ENCODE measurements at regions not wholly inside any gene's neighbourhood (a gene's known extent, or its start where the extent isn't known, plus 50 kb on each side); places are given as distances from the start of the nearest gene placed in this dataset.

DNA sequence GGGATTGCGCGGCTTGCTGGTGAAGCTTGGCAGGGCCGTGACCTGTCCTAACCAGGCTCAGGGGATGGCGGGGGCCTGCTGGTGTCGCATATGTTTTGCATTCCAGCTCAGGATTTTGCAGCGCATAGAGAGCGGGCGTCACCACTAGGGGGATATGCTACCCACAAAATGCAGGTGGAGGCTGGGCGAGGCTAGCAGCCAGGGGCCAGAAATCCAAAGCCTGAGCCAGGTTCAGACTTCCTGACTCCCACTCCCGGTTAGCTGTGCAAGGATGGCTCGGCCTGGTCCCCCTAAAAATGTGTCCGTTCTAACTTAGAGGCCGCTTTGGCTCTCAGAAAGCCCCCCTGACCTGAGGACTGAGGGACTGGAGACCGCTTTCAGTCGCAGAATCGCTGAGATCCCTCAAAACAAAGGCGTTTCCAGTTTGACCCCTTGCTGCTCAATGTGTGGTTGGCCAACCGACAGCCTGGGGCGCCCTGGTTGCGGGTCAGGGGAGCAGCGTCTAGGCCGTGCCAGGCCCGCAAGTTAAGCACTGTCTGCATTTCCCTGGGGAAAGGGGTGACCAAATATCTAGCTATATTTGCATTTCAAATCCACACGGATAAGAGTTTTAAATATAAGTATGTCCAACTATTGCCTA, 361.1 kb upstream of the AMELY start:
- H3K4me3 ChIP-seq (ENCODE audit: low read length): peak overlapping the region; percentile 77
- no peak overlapping the region for H3K4me2 ChIP-seq (ENCODE audit: low read length)

DNA sequence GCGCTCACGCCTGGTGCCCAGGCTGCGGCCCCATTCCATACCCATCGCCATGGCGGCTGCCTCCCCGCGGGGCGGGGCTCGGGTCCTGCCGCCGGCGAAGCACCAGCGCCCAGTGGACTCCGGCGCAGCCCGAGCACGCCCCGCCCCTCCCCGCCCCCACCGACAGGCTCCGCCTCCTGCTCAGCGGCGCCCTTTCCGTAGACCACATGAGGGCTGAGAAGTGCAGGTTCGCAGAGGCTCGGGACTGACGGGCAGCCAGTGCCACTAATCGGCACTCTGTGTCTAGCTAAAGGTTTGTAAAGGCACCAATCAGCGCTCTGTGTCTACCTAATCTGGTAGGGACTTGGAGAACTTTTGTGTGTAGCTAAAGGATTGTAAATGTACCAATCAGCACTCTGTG, 352.2 kb upstream of the AMELY start:
- Histone ChIP-seq H3K36me3 (ENCODE audit: insufficient read depth, low read length) (no peaks in the 10 kb centered on the region), H3F3A (ENCODE audit: insufficient read depth, low read length, poor library complexity, severe bottlenecking) (no peaks in the 10 kb centered on the region), H3K9me2 (ENCODE audit: insufficient read depth, low read length) (no peaks in the 10 kb centered on the region), H3K9ac (ENCODE audit: low read length) (no peak overlapping the region), H3K4me3 (ENCODE audit: low read length) (no peak overlapping the region), H3K9me3 (ENCODE audit: low read length) (no peaks in the 10 kb centered on the region), H3K79me2 (replicated peaks; ENCODE audit: insufficient read depth, low read length) (no peaks in the 10 kb centered on the region), H4K20me1 (ENCODE audit: insufficient read depth) (no peaks in the 10 kb centered on the region), H3K27me3 (ENCODE audit: insufficient read depth, low read depth, low read length) (no peaks in the 10 kb centered on the region), H3K27ac (ENCODE audit: low read length) (no peak overlapping the region), H2AFZ (ENCODE audit: low read depth, low read length) (no peak overlapping the region), H3K4me2 (ENCODE audit: low read length) (no peak overlapping the region)
- TF ChIP-seq MXI1 (conservative IDR thresholded peaks at IDR 0.05; ENCODE audit: poor library complexity, severe bottlenecking) (no peak), EP300 (conservative IDR thresholded peaks at IDR 0.05; ENCODE audit: poor library complexity, severe bottlenecking) (no peak), POLR2AphosphoS5 (IDR thresholded peaks at IDR 0.05) (no peak)
- TF ChIP-seq, protein P1, sequence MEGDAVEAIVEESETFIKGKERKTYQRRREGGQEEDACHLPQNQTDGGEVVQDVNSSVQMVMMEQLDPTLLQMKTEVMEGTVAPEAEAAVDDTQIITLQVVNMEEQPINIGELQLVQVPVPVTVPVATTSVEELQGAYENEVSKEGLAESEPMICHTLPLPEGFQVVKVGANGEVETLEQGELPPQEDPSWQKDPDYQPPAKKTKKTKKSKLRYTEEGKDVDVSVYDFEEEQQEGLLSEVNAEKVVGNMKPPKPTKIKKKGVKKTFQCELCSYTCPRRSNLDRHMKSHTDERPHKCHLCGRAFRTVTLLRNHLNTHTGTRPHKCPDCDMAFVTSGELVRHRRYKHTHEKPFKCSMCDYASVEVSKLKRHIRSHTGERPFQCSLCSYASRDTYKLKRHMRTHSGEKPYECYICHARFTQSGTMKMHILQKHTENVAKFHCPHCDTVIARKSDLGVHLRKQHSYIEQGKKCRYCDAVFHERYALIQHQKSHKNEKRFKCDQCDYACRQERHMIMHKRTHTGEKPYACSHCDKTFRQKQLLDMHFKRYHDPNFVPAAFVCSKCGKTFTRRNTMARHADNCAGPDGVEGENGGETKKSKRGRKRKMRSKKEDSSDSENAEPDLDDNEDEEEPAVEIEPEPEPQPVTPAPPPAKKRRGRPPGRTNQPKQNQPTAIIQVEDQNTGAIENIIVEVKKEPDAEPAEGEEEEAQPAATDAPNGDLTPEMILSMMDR (IDR thresholded peaks at IDR 0.05; ENCODE audit: poor library complexity, severe bottlenecking): no peak
- TF ChIP-seq, protein P2, sequence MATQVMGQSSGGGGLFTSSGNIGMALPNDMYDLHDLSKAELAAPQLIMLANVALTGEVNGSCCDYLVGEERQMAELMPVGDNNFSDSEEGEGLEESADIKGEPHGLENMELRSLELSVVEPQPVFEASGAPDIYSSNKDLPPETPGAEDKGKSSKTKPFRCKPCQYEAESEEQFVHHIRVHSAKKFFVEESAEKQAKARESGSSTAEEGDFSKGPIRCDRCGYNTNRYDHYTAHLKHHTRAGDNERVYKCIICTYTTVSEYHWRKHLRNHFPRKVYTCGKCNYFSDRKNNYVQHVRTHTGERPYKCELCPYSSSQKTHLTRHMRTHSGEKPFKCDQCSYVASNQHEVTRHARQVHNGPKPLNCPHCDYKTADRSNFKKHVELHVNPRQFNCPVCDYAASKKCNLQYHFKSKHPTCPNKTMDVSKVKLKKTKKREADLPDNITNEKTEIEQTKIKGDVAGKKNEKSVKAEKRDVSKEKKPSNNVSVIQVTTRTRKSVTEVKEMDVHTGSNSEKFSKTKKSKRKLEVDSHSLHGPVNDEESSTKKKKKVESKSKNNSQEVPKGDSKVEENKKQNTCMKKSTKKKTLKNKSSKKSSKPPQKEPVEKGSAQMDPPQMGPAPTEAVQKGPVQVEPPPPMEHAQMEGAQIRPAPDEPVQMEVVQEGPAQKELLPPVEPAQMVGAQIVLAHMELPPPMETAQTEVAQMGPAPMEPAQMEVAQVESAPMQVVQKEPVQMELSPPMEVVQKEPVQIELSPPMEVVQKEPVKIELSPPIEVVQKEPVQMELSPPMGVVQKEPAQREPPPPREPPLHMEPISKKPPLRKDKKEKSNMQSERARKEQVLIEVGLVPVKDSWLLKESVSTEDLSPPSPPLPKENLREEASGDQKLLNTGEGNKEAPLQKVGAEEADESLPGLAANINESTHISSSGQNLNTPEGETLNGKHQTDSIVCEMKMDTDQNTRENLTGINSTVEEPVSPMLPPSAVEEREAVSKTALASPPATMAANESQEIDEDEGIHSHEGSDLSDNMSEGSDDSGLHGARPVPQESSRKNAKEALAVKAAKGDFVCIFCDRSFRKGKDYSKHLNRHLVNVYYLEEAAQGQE (IDR thresholded peaks at IDR 0.05; ENCODE audit: borderline replicate concordance): no peak

More for the DNA sequence above, 361.1 kb upstream of the AMELY start:
- no peaks in the 10 kb centered on the region for H3K27me3 ChIP-seq (ENCODE audit: insufficient read depth, low read depth, low read length)
- no peaks in the 10 kb centered on the region for H3F3A ChIP-seq (ENCODE audit: insufficient read depth, low read length, poor library complexity, severe bottlenecking)
- H3K36me3 ChIP-seq (ENCODE audit: insufficient read depth, low read length): no peaks in the 10 kb centered on the region
- H3K27ac ChIP-seq (ENCODE audit: low read length): no peak overlapping the region
- H3K9ac ChIP-seq (ENCODE audit: low read length): no peak overlapping the region
- H3K9me3 ChIP-seq (ENCODE audit: low read length): no peaks in the 10 kb centered on the region
- no peaks in the 10 kb centered on the region for H4K20me1 ChIP-seq (ENCODE audit: insufficient read depth)
- TF ChIP-seq, protein P2 (IDR thresholded peaks at IDR 0.05; ENCODE audit: borderline replicate concordance): no peak
- TF ChIP-seq, protein P1 (IDR thresholded peaks at IDR 0.05; ENCODE audit: poor library complexity, severe bottlenecking): peak; percentile 59
- peak; percentile 14 for TF ChIP-seq SMC3 (conservative IDR thresholded peaks at IDR 0.05; ENCODE audit: poor library complexity)
- no peak overlapping the region for H2AFZ ChIP-seq (ENCODE audit: low read depth, low read length)
- H3K79me2 ChIP-seq (replicated peaks; ENCODE audit: insufficient read depth, low read length): no peaks in the 10 kb centered on the region
- no peaks in the 10 kb centered on the region for H3K9me2 ChIP-seq (ENCODE audit: insufficient read depth, low read length)
